SU-DHL-6 (cell line): ENCODE measurements at regions not wholly inside any gene's neighbourhood (a gene's known extent, or its start where the extent isn't known, plus 50 kb on each side); places are given as distances from the start of the nearest gene placed in this dataset.

Source experiments
- CTCF ChIP-seq: fragments of 200-600 bp; sonication (generic); IDR thresholded peaks from one replicate; pipeline ENCODE4 v1.5.1; 2017; ENCODE audit warnings: antibody characterized with exemption, mild to moderate bottlenecking, low read length, moderate library complexity; ENCODE audit not compliant: insufficient read depth, poor library complexity, severe bottlenecking
- EZH2phosphoT487 ChIP-seq: fragments of 200-600 bp; sonication (generic), shearing (Covaris generic); conservative IDR thresholded peaks from 2 replicates; pipeline ENCODE4 v1.6.1; 2018; ENCODE audit warnings: mild to moderate bottlenecking, antibody characterized with exemption, low read length, moderate library complexity, mixed read lengths

GRCh38 chr4:130825284-130825683, 1729.3 kb downstream of the C4orf33 start:
- TF ChIP-seq CTCF (no peak), EZH2phosphoT487 (no peak)
